NB4 (cell line): ENCODE measurements at regions not wholly inside any gene's neighbourhood (a gene's known extent, or its start where the extent isn't known, plus 50 kb on each side); places are given as distances from the start of the nearest gene placed in this dataset.

Experiments used
- CTCF ChIP-seq: IDR thresholded peaks from one replicate; pipeline ENCODE4 v1.5.1; 2012; ENCODE audit warnings: low read depth, low read length
- POLR2A ChIP-seq: IDR thresholded peaks from 2 replicates; pipeline ENCODE4 v1.6.1; 2011; ENCODE audit warnings: mild to moderate bottlenecking; ENCODE audit not compliant: insufficient read length; ENCODE audit errors: extremely low read depth

- TF ChIP-seq CTCF (no peak), POLR2A (no peak)
These were observed 86.2 kb upstream of the FOXN2 start for GRCh38 chr2:48228345-48228684.
